Heart right ventricle (tissue), 16 donors: ENCODE measurements at regions not wholly inside any gene's neighbourhood (a gene's known extent, or its start where the extent isn't known, plus 50 kb on each side); places are given as distances from the start of the nearest gene placed in this dataset.
"Not testable (repeated sequence)": the region's sequence is repeated elsewhere in the genome, so short reads cannot be mapped to it uniquely, and the experiment has no call there.

Experiments
- ATAC-seq, 8 donors: fragments of 200-7000 bp; cut with Tn5 transposase; one replicate each; pipeline ENCODE4 v1.9.1; 2020; ENCODE audit warnings: mild to moderate bottlenecking in 8 of 8, moderate library complexity in 8 of 8, moderate number of reproducible peaks in 1 of 8
- DNase-seq, 2 donors: peaks; one replicate each; pipeline ENCODE4 v3.0.0-alpha.2; 2020
- H3K27ac ChIP-seq, 10 donors: fragments of 200-600 bp; sonication (generic) in 2 of 10; one replicate each; pipeline versions ENCODE4 v1.5.0 to v1.8.0; 2020 to 2022; ENCODE audit warnings: mild to moderate bottlenecking in 3 of 10
- H3K27me3 ChIP-seq, 7 donors: fragments of 200-600 bp; one replicate each; pipeline ENCODE4 v1.8.0; 2021 to 2022; ENCODE audit warnings: mild to moderate bottlenecking in 2 of 7
- H3K36me3 ChIP-seq, 9 donors: fragments of 200-600 bp; sonication (generic) in 1 of 9; one replicate each; pipeline versions ENCODE4 v1.5.0 to v1.8.0; 2020 to 2022; ENCODE audit warnings: mild to moderate bottlenecking in 2 of 9
- H3K4me1 ChIP-seq, 9 donors: fragments of 200-600 bp; sonication (generic) in 1 of 9; one replicate each; pipeline versions ENCODE4 v1.5.0 to v1.8.0; 2020 to 2022; ENCODE audit warnings: mild to moderate bottlenecking in 4 of 9
- H3K4me3 ChIP-seq, 10 donors: fragments of 200-600 bp; sonication (generic) in 2 of 10; one replicate each; pipeline versions ENCODE4 v1.5.0 to v1.8.0; 2020 to 2022; ENCODE audit warnings: mild to moderate bottlenecking in 7 of 10, moderate library complexity in 2 of 10
- H3K9me3 ChIP-seq, 11 donors: fragments of 200-600 bp in 10 of 11; sonication (generic) in 2 of 11; one replicate each; pipeline versions ENCODE4 v1.5.0 to v1.8.0; 2013 to 2022; ENCODE audit warnings: mild to moderate bottlenecking in 2 of 11, control low read depth in 1 of 11, moderate library complexity in 1 of 11
- WGBS, 2 donors: extraction: QIAGEN DNeasy Blood & Tissue Kit; methylation state at CpG; one replicate each; pipeline ENCODE4 v1.1.7; 2013; ENCODE audit warnings: inconsistent platforms in 1 of 2; 5-methylcytosine and 5-hydroxymethylcytosine counted together
- intact Hi-C, 10 donors: fragments of 100-400 bp; cut with DNase I; formaldehyde crosslinking; loops; one replicate each; pipeline versions ENCODE4 v1.11.1 to v1.14.2; 2022
- TF ChIP-seq, protein P1 (sequence below), 9 donors: fragments of 200-600 bp; sonication (generic) in 2 of 9; IDR thresholded peaks; one replicate each; pipeline versions ENCODE4 v1.5.0 to v1.8.0; 2021 to 2022; ENCODE audit warnings: antibody characterized with exemption in 9 of 9, mild to moderate bottlenecking in 5 of 9, moderate library complexity in 1 of 9
- donor health status: Arrhythmogenic right ventricular cardiomyopathy.
- donor health status: ischemic (EF 13 %, LVEDD 7.1; RV severe dilation, severe dysfunction).
- donor health status: healthy with polysubstance abuse.
- donor health status: DM: no; HTN: yes; CAD: no.
- donor health status: DM: no; HTN: no; CAD: no.
- donor health status: ischemic (EF 25% LVEDD 6.9; RV normal size, moderate dysfunction).
- donor health status: ischemic (EF 25% LVEDD 5.7; RV mildly dilated, moderate dysfunction).
- donor health status: healthy.
- donor health status: DM: yes; HTN: yes; CAD: no.
- donor health status: Ischemic cardiomyopathy.
- donor health status: ischemic (EF 35%, LVEDD 5.7; RV mildly dilated, moderate dysfunction).
- donor health status: nonischemic (EF 11% LVEDD 7.7; RV severe dilation, severe dysfunction).
- donor health status: DM: yes; HTN: yes; CAD: no.
- donor health status: PGD.
- donor health status: ischemic (EF 29% LVEDD 5.4; RV normal size, mild dysfunction).
- donor health status: nonischemic (EF 23%, LVEDD 6.1; RV moderate dilation, normal function).

DNA sequence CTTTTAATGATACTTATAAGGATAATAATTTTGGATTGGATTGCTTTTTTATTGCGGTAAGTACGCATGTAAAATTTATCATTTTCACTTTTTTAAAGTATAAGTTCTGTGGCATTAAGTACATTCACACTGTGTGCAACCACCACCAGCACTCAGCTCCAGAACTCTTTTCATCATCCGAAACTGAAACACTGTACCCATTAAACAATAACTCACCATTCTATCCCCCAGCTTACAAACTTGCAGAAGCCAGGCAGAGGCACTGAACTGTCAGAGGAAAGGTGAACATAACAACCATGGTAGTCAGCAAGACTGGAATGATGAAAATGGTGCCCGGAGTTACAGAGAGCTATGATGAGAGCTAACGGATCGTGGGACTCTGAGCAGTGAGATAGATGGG is 465.9 kb downstream of the ADCYAP1 start:
- TF ChIP-seq, protein P1, sequence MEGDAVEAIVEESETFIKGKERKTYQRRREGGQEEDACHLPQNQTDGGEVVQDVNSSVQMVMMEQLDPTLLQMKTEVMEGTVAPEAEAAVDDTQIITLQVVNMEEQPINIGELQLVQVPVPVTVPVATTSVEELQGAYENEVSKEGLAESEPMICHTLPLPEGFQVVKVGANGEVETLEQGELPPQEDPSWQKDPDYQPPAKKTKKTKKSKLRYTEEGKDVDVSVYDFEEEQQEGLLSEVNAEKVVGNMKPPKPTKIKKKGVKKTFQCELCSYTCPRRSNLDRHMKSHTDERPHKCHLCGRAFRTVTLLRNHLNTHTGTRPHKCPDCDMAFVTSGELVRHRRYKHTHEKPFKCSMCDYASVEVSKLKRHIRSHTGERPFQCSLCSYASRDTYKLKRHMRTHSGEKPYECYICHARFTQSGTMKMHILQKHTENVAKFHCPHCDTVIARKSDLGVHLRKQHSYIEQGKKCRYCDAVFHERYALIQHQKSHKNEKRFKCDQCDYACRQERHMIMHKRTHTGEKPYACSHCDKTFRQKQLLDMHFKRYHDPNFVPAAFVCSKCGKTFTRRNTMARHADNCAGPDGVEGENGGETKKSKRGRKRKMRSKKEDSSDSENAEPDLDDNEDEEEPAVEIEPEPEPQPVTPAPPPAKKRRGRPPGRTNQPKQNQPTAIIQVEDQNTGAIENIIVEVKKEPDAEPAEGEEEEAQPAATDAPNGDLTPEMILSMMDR (IDR thresholded peaks at IDR 0.05): no peak
- intact Hi-C loops: no loop called here
- no peaks in the 10 kb centered on the region for H3K27me3 ChIP-seq
- H3K4me1 ChIP-seq: no peaks in the 10 kb centered on the region
- WGBS, 2 donors: 91 to 93% methylated on average over 6 of the region's 6 CpGs
- ATAC-seq (no peak), DNase-seq (no peak)
- H3K27ac ChIP-seq: no peak overlapping the region
- no peak overlapping the region for H3K4me3 ChIP-seq
- peaks cover 0 to 4% (median 0%) of the 10 kb centered on the region in 11 donors for H3K9me3 ChIP-seq
- H3K36me3 ChIP-seq: no peaks in the 10 kb centered on the region

DNA sequence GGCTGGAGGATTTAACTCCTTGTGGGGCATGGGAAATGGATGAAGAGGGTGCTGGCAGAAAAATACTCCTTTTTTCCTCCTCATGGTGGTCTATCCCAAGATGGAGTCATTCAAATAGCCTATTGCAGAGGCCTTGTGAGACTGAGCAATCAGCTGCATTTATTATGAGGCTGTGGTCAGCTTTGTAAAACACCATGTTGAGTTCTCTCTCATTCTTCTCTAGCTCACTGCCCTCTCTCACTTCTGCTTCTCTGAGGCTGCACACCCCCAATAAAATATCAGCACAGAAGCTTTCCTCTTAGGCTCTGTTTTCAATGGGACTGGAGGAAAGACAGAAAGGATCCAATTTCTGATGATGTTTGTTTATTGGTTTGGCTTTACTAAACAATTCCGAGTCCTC is 467.1 kb downstream of the ADCYAP1 start:
- Histone ChIP-seq H3K36me3 (no peaks in the 10 kb centered on the region), H3K4me3 (no peak overlapping the region), H3K27ac (no peak overlapping the region), H3K4me1 (no peaks in the 10 kb centered on the region), H3K9me3 (peaks cover 0 to 4% (median 0%) of the 10 kb centered on the region in 11 donors), H3K27me3 (no peaks in the 10 kb centered on the region)
- WGBS, 2 donors: 72 to 87% methylated on average over 1 of the region's 1 CpG
- ATAC-seq: no peak
- no peak for DNase-seq
- intact Hi-C loops: no loop called here
- TF ChIP-seq, protein P1 (IDR thresholded peaks at IDR 0.05): no peak

DNA sequence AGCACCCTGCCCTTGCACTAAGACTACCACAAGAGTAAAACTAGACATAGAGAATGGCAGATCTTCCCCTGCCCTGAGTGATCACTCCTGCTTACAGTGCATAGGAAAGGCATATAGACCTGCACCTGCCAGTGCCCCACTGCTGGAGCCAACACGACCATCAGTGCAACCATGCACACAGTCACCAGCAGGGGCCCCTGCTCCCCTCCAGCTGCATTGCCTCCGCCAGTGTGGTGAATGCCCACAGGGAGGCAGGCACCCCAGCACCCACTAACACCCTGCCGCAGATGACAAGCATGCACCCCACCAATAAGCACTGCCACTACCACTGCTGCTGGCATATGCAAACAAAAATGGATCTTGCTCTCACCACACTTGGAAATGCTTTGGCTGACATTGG is 478.8 kb downstream of the ADCYAP1 start:
- intact Hi-C loops: no loop called here
- H3K4me3 ChIP-seq: no peak overlapping the region
- no peak for ATAC-seq
- WGBS, 2 donors: 79 to 86% methylated on average over 3 of the region's 3 CpGs
- DNase-seq: no peak
- peaks cover 0 to 59% (median 7%) of the 10 kb centered on the region in 11 donors for H3K9me3 ChIP-seq
- H3K36me3 ChIP-seq: no peaks in the 10 kb centered on the region
- H3K4me1 ChIP-seq: no peaks in the 10 kb centered on the region
- TF ChIP-seq, protein P1 (IDR thresholded peaks at IDR 0.05): no peak
- no peak overlapping the region for H3K27ac ChIP-seq
- H3K27me3 ChIP-seq: no peaks in the 10 kb centered on the region

DNA sequence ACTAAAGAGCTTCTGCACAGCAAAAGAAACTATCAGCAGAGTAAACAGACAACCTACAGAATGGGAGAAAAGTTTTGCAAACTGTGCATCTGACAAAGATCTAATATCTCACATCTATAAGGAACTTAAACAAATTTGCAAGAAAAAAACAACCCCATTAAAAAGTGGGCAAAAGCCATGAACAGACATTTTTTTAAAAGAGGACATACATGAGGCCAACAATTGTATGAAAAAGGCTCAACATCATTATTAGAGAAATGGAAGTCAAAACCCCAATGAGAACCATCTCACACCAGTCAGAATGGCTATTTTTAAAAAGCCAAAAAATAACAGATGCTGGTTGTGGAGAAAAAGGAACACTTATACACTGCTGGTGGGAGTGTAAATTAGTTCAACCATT is 483.8 kb downstream of the ADCYAP1 start:
- peaks cover 0 to 55% (median 13%) of the 10 kb centered on the region in 11 donors for H3K9me3 ChIP-seq
- intact Hi-C loops, H3K27ac ChIP-seq, H3K27me3 ChIP-seq, ATAC-seq, H3K4me3 ChIP-seq, H3K36me3 ChIP-seq, H3K4me1 ChIP-seq, DNase-seq: not testable (repeated sequence)

DNA sequence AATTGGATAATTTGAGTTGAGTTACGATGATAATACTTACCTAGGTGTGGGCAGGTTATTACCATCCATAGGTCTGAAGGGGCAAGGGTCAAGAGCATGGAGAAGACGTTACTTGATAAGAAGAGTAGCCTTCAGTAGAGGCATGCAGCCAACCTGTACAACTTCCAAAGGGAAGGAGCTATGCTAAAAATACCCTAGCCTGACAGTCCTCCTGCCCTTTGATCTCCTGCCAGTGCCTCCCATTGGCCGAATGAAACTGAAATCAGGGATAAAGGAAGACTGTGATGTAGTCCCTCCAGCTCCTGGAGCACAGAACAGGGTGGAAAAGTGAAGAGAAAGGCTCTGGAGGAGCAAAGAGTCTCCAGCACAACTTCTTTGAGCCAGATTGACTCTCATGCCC is 487.4 kb downstream of the ADCYAP1 start:
- H3K4me1 ChIP-seq: no peaks in the 10 kb centered on the region
- peaks cover 0 to 22% (median 6%) of the 10 kb centered on the region in 11 donors for H3K9me3 ChIP-seq
- ATAC-seq (no peak), DNase-seq (no peak)
- intact Hi-C loops: no loop called here
- WGBS, 2 donors: 25% methylated on average over 3 of the region's 3 CpGs
- no peak overlapping the region for H3K27ac ChIP-seq
- no peaks in the 10 kb centered on the region for H3K36me3 ChIP-seq
- no peak overlapping the region for H3K4me3 ChIP-seq
- TF ChIP-seq, protein P1 (IDR thresholded peaks at IDR 0.05): no peak
- H3K27me3 ChIP-seq: no peaks in the 10 kb centered on the region
